ENCODE measurements at regions not wholly inside any gene's neighbourhood (a gene's known extent, or its start where the extent isn't known, plus 50 kb on each side); places are given as distances from the start of the nearest gene placed in this dataset.

DNA sequence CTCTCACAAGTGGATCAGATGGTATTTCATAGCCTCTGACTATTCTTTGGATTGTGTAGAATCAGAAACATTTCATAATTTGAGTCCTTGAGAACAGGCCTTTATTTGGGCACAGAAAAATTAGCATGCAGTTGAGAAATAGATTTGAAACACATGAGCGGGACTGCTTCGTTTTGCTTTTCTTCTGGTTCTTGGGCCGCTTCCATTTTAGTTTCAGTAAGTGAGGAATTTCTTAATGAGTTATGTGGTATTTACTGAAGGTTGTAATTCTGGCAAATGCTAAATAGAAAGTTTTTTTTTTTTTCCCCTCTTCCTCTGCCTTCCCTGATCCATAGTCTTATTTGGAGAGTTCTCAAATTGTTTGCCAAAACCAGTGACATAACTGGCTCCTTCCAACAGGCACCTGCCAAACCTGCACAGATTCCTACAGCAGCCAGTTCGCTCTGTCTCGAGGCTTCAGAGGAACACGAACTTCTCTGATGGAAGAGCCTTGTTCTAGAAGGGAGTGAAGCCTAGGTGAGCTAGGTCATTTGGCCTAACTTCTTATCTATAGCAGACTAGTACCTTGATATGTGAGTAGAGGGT lies 71.2 kb upstream of the SLC28A3 start:
- no peak for TF ChIP-seq EZH2 (IDR thresholded peaks at IDR 0.05; ENCODE audit: low read length, missing control alignments)
- no peak for TF ChIP-seq CTCF (conservative IDR thresholded peaks at IDR 0.05 in 1 of 2, IDR thresholded peaks at IDR 0.05 in 1 of 2; ENCODE audit: low read depth in 1 of 2, low read length in 2 of 2)
- Histone ChIP-seq H3K27me3 (ENCODE audit: control insufficient read depth, insufficient read depth, low read length) (no peaks in the 10 kb centered on the region), H4K20me1 (ENCODE audit: control insufficient read depth, extremely low read depth, insufficient read depth, low read length) (no peaks in the 10 kb centered on the region), H2AFZ (ENCODE audit: low read length) (no peak overlapping the region), H3K4me2 (ENCODE audit: extremely low read depth, insufficient read depth, low read length) (no peak overlapping the region), H3K4me1 (ENCODE audit: control insufficient read depth, extremely low read depth, insufficient read depth, low read length) (no peaks in the 10 kb centered on the region), H3K36me3 (ENCODE audit: control insufficient read depth, insufficient read depth, low read length) (no peaks in the 10 kb centered on the region), H3K79me2 (ENCODE audit: control insufficient read depth, insufficient read depth, low read length) (no peaks in the 10 kb centered on the region), H3K9me3 (ENCODE audit: control insufficient read depth, insufficient read depth, low read depth, low read length) (no peaks in the 10 kb centered on the region), H3K9ac (ENCODE audit: insufficient read depth, low read length) (no peak overlapping the region), H3K27ac (ENCODE audit: insufficient read depth, low read length) (no peak overlapping the region), H3K4me3 (replicated peaks in 1 of 4; ENCODE audit: control extremely low read depth in 1 of 4, insufficient read depth in 1 of 4, low read depth in 3 of 4, low read length in 4 of 4) (no peak overlapping the region)
- no peak for DNase-seq (ENCODE audit: low read depth in 2 of 2)

DNA sequence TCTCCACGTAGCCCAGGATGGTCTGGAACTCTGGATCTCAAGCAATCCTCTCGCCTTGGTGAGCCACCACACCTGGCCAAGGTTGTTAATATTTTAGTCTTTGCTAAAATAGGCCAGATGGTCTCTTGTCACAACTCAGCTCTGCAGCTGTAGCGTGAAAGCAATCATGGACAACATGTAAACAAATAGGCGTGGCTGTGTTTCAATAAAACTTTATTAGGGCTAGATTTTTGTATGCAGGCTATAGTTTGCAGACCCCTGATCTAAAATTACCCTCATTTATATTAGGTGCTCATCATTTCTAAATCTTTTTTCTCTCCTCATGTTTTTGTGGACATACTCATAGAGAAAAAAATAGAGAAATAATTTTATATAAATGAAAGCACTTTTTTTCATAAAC lies 72.1 kb upstream of the SLC28A3 start:
- H3K4me2 ChIP-seq (ENCODE audit: extremely low read depth, insufficient read depth, low read length): no peak overlapping the region
- H3K9ac ChIP-seq (ENCODE audit: insufficient read depth, low read length): no peak overlapping the region
- DNase-seq (ENCODE audit: low read depth in 2 of 2): no peak
- no peak overlapping the region for H3K27ac ChIP-seq (ENCODE audit: insufficient read depth, low read length)
- no peaks in the 10 kb centered on the region for H3K9me3 ChIP-seq (ENCODE audit: control insufficient read depth, insufficient read depth, low read depth, low read length)
- no peaks in the 10 kb centered on the region for H3K79me2 ChIP-seq (ENCODE audit: control insufficient read depth, insufficient read depth, low read length)
- no peaks in the 10 kb centered on the region for H4K20me1 ChIP-seq (ENCODE audit: control insufficient read depth, extremely low read depth, insufficient read depth, low read length)
- no peak overlapping the region for H2AFZ ChIP-seq (ENCODE audit: low read length)
- no peaks in the 10 kb centered on the region for H3K36me3 ChIP-seq (ENCODE audit: control insufficient read depth, insufficient read depth, low read length)
- no peaks in the 10 kb centered on the region for H3K4me1 ChIP-seq (ENCODE audit: control insufficient read depth, extremely low read depth, insufficient read depth, low read length)
- TF ChIP-seq EZH2 (IDR thresholded peaks at IDR 0.05; ENCODE audit: low read length, missing control alignments) (no peak), CTCF (conservative IDR thresholded peaks at IDR 0.05 in 1 of 2, IDR thresholded peaks at IDR 0.05 in 1 of 2; ENCODE audit: low read depth in 1 of 2, low read length in 2 of 2) (no peak)
- H3K27me3 ChIP-seq (ENCODE audit: control insufficient read depth, insufficient read depth, low read length): no peaks in the 10 kb centered on the region
- no peak overlapping the region for H3K4me3 ChIP-seq (replicated peaks in 1 of 4; ENCODE audit: control extremely low read depth in 1 of 4, insufficient read depth in 1 of 4, low read depth in 3 of 4, low read length in 4 of 4)

DNA sequence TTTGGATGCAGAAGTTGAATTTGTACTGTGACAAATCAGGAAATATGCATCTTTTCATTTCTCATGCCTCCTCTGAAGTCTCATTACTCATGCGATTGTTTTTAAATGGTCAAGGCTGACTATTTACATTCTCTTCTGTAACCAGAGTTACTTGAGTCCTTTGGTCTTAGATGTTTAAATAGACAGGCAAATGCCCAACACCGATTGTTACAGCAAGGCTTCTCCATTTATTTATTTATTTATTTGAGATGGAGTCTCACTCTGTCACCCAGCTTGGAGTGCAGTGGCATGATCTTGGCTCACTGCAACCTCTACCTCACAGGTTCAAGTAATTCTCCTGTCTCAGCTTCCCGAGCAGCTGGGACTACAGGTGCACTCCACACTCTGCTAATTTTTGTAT lies 72.7 kb upstream of the SLC28A3 start:
- no peak for DNase-seq (ENCODE audit: low read depth in 2 of 2)
- no peak overlapping the region for H3K9ac ChIP-seq (ENCODE audit: insufficient read depth, low read length)
- H2AFZ ChIP-seq (ENCODE audit: low read length): no peak overlapping the region
- no peaks in the 10 kb centered on the region for H3K9me3 ChIP-seq (ENCODE audit: control insufficient read depth, insufficient read depth, low read depth, low read length)
- H3K27me3 ChIP-seq (ENCODE audit: control insufficient read depth, insufficient read depth, low read length): no peaks in the 10 kb centered on the region
- H3K4me3 ChIP-seq (replicated peaks in 1 of 4; ENCODE audit: control extremely low read depth in 1 of 4, insufficient read depth in 1 of 4, low read depth in 3 of 4, low read length in 4 of 4): no peak overlapping the region
- H3K4me2 ChIP-seq (ENCODE audit: extremely low read depth, insufficient read depth, low read length): no peak overlapping the region
- no peaks in the 10 kb centered on the region for H3K79me2 ChIP-seq (ENCODE audit: control insufficient read depth, insufficient read depth, low read length)
- H3K36me3 ChIP-seq (ENCODE audit: control insufficient read depth, insufficient read depth, low read length): no peaks in the 10 kb centered on the region
- H3K27ac ChIP-seq (ENCODE audit: insufficient read depth, low read length): no peak overlapping the region
- H3K4me1 ChIP-seq (ENCODE audit: control insufficient read depth, extremely low read depth, insufficient read depth, low read length): no peaks in the 10 kb centered on the region
- H4K20me1 ChIP-seq (ENCODE audit: control insufficient read depth, extremely low read depth, insufficient read depth, low read length): no peaks in the 10 kb centered on the region
- TF ChIP-seq CTCF (conservative IDR thresholded peaks at IDR 0.05 in 1 of 2, IDR thresholded peaks at IDR 0.05 in 1 of 2; ENCODE audit: low read depth in 1 of 2, low read length in 2 of 2): no peak
- TF ChIP-seq EZH2 (IDR thresholded peaks at IDR 0.05; ENCODE audit: low read length, missing control alignments): no peak

All from fibroblast of lung (primary cell).